Heart left ventricle (tissue), 13 donors: ENCODE measurements at regions not wholly inside any gene's neighbourhood (a gene's known extent, or its start where the extent isn't known, plus 50 kb on each side); places are given as distances from the start of the nearest gene placed in this dataset.

ENCODE experiments used
- POLR2A ChIP-seq, 2 donors: fragments of 450-650 bp; IDR thresholded peaks; one replicate each; pipeline ENCODE4 v1.6.1; 2017; ENCODE audit warnings: antibody characterized with exemption in 2 of 2, mild to moderate bottlenecking in 2 of 2, moderate library complexity in 2 of 2
- TF ChIP-seq, protein P1 (sequence below), 12 donors: fragments of 200-600 bp; sonication (generic) in 4 of 12; IDR thresholded peaks; one replicate each; pipeline versions ENCODE4 v1.5.0 to v1.8.0; 2018 to 2022; ENCODE audit warnings: antibody characterized with exemption in 12 of 12, mild to moderate bottlenecking in 5 of 12
- donor health status: ischemic (EF 13 %, LVEDD 7.1; RV severe dilation, severe dysfunction).
- donor health status: DM: no; HTN: yes; CAD: no.
- donor health status: DM: no; HTN: no; CAD: no.
- donor health status: ischemic (EF 25% LVEDD 6.9; RV normal size, moderate dysfunction).
- donor health status: ischemic (EF 25% LVEDD 5.7; RV mildly dilated, moderate dysfunction).
- donor health status: ischemic (EF 35%, LVEDD 5.7; RV mildly dilated, moderate dysfunction).
- donor health status: nonischemic (EF 11% LVEDD 7.7; RV severe dilation, severe dysfunction).
- donor health status: DM: yes; HTN: yes; CAD: no.
- donor health status: PGD.
- donor health status: ischemic (EF 29% LVEDD 5.4; RV normal size, mild dysfunction).
- donor health status: nonischemic (EF 23%, LVEDD 6.1; RV moderate dilation, normal function).

DNA sequence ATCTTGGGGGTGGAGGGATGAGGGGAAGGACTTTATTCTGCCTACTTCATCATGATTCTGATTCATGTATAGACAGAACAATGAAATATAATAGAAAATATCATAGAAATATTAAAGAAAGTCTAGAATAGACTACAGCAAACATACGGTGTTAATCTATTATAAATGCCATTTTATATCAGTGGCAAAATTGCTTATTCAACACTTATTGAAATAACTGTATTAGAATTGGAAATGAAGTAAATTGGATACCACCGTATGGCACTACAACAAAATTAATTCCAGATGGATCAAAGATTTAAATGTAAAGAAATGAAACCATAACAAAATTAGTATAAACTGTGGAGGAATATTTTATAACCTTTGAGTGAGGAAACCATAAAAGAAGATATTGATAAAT lies 213.3 kb upstream of the CTAGE1 start:
- TF ChIP-seq, protein P1, sequence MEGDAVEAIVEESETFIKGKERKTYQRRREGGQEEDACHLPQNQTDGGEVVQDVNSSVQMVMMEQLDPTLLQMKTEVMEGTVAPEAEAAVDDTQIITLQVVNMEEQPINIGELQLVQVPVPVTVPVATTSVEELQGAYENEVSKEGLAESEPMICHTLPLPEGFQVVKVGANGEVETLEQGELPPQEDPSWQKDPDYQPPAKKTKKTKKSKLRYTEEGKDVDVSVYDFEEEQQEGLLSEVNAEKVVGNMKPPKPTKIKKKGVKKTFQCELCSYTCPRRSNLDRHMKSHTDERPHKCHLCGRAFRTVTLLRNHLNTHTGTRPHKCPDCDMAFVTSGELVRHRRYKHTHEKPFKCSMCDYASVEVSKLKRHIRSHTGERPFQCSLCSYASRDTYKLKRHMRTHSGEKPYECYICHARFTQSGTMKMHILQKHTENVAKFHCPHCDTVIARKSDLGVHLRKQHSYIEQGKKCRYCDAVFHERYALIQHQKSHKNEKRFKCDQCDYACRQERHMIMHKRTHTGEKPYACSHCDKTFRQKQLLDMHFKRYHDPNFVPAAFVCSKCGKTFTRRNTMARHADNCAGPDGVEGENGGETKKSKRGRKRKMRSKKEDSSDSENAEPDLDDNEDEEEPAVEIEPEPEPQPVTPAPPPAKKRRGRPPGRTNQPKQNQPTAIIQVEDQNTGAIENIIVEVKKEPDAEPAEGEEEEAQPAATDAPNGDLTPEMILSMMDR (IDR thresholded peaks at IDR 0.05) = no peak
- TF ChIP-seq POLR2A (IDR thresholded peaks at IDR 0.05) = no peak
